ENCODE measurements at regions not wholly inside any gene's neighbourhood (a gene's known extent, or its start where the extent isn't known, plus 50 kb on each side); places are given as distances from the start of the nearest gene placed in this dataset.

- no peak for DNase-seq (ENCODE audit: low spot score in 2 of 2, unreplicated experiment in 2 of 2)
- no peak for TF ChIP-seq CTCF (IDR thresholded peaks at IDR 0.05; ENCODE audit: unreplicated experiment)
- Mint-ChIP-seq H3K36me3 (no peaks in the 10 kb centered on the region), H3K4me1 (peaks cover 9% of the 10 kb centered on the region), H3K9me3 (peaks cover 20% of the 10 kb centered on the region), H3K27me3 (ENCODE audit: low read depth) (peaks cover 30% of the 10 kb centered on the region), H3K4me3 (no peak overlapping the region), H3K27ac (no peak overlapping the region)
These were observed 236.2 kb upstream of the KAZN start for GRCh38 chr1:14362331-14362730.

DNA sequence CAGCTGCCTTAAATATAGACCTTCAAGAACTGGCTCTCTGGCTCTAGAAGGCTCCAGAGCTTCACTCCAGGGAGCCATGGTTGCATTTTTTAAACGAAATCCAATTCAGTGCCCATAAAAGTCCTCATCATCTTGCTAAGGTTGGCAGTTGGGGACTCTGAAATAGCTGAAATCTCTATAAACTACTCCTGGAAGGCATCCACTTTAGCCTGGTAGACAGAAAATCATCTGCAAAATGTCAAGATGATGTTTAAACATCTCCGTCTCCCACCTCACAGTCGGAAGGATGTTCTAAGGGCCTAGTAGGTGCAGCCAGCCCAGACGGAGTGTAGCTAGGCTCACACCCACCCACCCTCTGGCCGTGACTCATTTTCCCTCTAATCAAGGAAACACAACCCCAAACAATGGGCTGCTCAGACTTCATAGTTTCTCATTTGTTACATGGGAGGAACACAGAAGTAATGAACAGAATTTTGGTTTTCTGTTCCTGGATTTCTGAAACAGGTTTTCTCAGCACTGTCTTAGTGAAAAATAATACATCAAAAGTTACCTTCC is 235.4 kb upstream of the KAZN start:
- Mint-ChIP-seq H3K4me1 (peaks cover 9% of the 10 kb centered on the region), H3K27me3 (ENCODE audit: low read depth) (peaks cover 32% of the 10 kb centered on the region), H3K4me3 (no peak overlapping the region)

DNA sequence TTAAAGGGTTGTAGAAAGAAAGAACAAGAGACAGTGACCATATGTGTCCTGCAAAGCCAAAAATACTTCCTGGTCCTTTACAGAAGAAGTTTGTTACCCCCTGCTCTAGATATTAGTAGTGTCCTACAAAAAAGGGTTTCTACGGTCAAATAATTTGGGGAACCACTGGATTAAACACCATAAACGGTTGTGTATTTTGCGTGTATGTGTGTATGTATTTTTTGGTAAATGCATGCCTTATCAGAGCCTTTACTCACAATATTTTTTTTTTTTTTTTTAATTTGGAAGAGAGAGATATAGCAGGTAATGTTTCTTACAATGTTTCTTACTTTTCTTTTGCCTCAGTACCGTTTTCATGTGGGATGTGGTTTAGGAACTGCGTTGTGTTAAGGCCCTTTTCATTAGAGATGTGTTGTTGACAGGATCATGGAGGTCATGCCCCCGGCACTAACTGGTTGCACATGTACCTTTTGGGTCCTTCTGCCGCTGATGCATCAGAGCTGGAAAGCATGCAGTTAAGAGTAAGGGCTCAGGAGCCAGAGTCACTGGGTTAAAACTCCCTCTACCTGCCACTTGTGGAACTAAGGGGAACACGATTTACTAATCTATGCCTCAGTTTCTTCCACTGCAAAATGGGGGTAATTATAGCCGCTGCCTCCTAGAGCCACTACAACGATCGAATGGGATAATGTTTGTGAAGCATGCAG is 234.6 kb upstream of the KAZN start:
- no peaks in the 10 kb centered on the region for H3K36me3 Mint-ChIP-seq
- peaks cover 9% of the 10 kb centered on the region for H3K4me1 Mint-ChIP-seq
- H3K4me3 Mint-ChIP-seq = no peak overlapping the region
- no peak overlapping the region for H3K27ac Mint-ChIP-seq
- peaks cover 33% of the 10 kb centered on the region for H3K27me3 Mint-ChIP-seq (ENCODE audit: low read depth)
- no peak for DNase-seq (ENCODE audit: low spot score in 2 of 2, unreplicated experiment in 2 of 2)
- TF ChIP-seq CTCF (IDR thresholded peaks at IDR 0.05; ENCODE audit: unreplicated experiment) = no peak
- peaks cover 9% of the 10 kb centered on the region for H3K9me3 Mint-ChIP-seq

More for the DNA sequence above, 235.4 kb upstream of the KAZN start:
- Mint-ChIP-seq H3K9me3 (peaks cover 17% of the 10 kb centered on the region), H3K27ac (no peak overlapping the region), H3K36me3 (no peaks in the 10 kb centered on the region)
- no peak for TF ChIP-seq CTCF (IDR thresholded peaks at IDR 0.05; ENCODE audit: unreplicated experiment)
- DNase-seq (ENCODE audit: low spot score in 2 of 2, unreplicated experiment in 2 of 2) = no peak

DNA sequence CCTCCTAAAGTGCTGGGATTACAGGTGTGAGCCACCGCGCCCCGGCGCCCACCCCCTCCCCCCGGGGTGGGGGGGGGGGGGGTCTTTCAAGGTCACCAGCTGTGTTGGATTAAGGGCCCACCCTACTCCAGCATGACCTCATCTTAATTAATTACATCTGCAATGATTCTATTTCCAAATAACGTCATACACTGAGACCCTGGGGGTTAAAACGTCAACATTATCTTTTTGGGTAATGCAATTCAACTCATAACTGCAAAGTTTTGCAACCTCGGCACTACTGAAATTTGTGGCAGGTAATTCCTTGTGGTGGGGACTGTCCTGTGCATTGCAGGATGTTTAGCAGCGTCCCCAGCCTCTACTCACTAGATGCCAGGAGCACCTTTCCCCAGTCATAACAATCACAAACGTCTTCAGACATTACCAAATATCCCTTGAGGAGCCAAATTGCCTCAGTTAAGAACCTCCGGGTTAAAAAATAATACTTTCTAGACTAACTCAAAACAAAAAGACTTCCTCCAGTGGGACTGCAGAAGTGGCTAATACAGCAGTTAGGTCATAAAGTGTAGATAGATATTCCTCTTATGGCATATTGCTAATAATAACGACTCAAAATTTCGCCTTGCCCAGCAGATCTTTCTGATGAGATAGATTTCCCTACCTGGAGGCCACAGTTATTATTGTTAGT is 233.0 kb upstream of the KAZN start:
- Mint-ChIP-seq H3K4me3 (no peak overlapping the region), H3K36me3 (no peaks in the 10 kb centered on the region), H3K4me1 (peaks cover 9% of the 10 kb centered on the region), H3K27ac (no peak overlapping the region), H3K9me3 (no peaks in the 10 kb centered on the region), H3K27me3 (ENCODE audit: low read depth) (peaks cover 42% of the 10 kb centered on the region)
- no peak for TF ChIP-seq CTCF (IDR thresholded peaks at IDR 0.05; ENCODE audit: unreplicated experiment)
- no peak for DNase-seq (ENCODE audit: low spot score in 2 of 2, unreplicated experiment in 2 of 2)

GRCh38 chr1:14366091-14367018 is 232.1 kb upstream of the KAZN start:
- peaks cover 47% of the 10 kb centered on the region for H3K27me3 Mint-ChIP-seq (ENCODE audit: low read depth)
- H3K4me1 Mint-ChIP-seq = peaks cover 9% of the 10 kb centered on the region
- no peaks in the 10 kb centered on the region for H3K36me3 Mint-ChIP-seq
- no peak for DNase-seq (ENCODE audit: low spot score in 2 of 2, unreplicated experiment in 2 of 2)
- no peak overlapping the region for H3K27ac Mint-ChIP-seq
- H3K4me3 Mint-ChIP-seq = no peak overlapping the region
- H3K9me3 Mint-ChIP-seq = no peaks in the 10 kb centered on the region
- no peak for TF ChIP-seq CTCF (IDR thresholded peaks at IDR 0.05; ENCODE audit: unreplicated experiment)

Data from mesothelial cell of epicardium (in vitro differentiated cells).